ENCODE measurements at regions not wholly inside any gene's neighbourhood (a gene's known extent, or its start where the extent isn't known, plus 50 kb on each side); places are given as distances from the start of the nearest gene placed in this dataset.

- H3K4me3 Mint-ChIP-seq: no peak overlapping the region
- H3K27ac Mint-ChIP-seq: no peak overlapping the region
- no peaks in the 10 kb centered on the region for H3K4me1 Mint-ChIP-seq
- no peak for ATAC-seq (ENCODE audit: low read depth)
- ChIA-PET CTCF (no interaction called here), POLR2A (interaction anchor here (0.6 kb wide), 1 partner anchor 1475 kb away, joined by 4 read pairs; no protein-coding TSS in a partner anchor)
- TF ChIP-seq, protein P1, sequence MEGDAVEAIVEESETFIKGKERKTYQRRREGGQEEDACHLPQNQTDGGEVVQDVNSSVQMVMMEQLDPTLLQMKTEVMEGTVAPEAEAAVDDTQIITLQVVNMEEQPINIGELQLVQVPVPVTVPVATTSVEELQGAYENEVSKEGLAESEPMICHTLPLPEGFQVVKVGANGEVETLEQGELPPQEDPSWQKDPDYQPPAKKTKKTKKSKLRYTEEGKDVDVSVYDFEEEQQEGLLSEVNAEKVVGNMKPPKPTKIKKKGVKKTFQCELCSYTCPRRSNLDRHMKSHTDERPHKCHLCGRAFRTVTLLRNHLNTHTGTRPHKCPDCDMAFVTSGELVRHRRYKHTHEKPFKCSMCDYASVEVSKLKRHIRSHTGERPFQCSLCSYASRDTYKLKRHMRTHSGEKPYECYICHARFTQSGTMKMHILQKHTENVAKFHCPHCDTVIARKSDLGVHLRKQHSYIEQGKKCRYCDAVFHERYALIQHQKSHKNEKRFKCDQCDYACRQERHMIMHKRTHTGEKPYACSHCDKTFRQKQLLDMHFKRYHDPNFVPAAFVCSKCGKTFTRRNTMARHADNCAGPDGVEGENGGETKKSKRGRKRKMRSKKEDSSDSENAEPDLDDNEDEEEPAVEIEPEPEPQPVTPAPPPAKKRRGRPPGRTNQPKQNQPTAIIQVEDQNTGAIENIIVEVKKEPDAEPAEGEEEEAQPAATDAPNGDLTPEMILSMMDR (IDR thresholded peaks at IDR 0.05): no peak
- intact Hi-C loops (cut with micrococcal nuclease): no loop called here
- no peak for DNase-seq
- H3K9me3 Mint-ChIP-seq: no peaks in the 10 kb centered on the region
- H3K27me3 Mint-ChIP-seq: no peaks in the 10 kb centered on the region
- no peaks in the 10 kb centered on the region for H3K36me3 Mint-ChIP-seq (ENCODE audit: low read depth)
These were observed 849.2 kb downstream of the TAF11L14 start for GRCh38 chr5:18483451-18483850.

GRCh38 chr5:18487928-18488480, 853.7 kb downstream of the TAF11L14 start:
- H3K4me3 Mint-ChIP-seq: no peak overlapping the region
- ATAC-seq (ENCODE audit: low read depth) (no peak), DNase-seq (no peak)
- ChIA-PET POLR2A (no interaction called here), CTCF (no interaction called here)
- H3K4me1 Mint-ChIP-seq: no peaks in the 10 kb centered on the region
- no peak overlapping the region for H3K27ac Mint-ChIP-seq
- TF ChIP-seq, protein P1 (IDR thresholded peaks at IDR 0.05): no peak
- no peaks in the 10 kb centered on the region for H3K36me3 Mint-ChIP-seq (ENCODE audit: low read depth)
- intact Hi-C loops (cut with micrococcal nuclease): no loop called here
- no peaks in the 10 kb centered on the region for H3K27me3 Mint-ChIP-seq
- H3K9me3 Mint-ChIP-seq: no peaks in the 10 kb centered on the region

GRCh38 chr5:18489703-18490102, 855.4 kb downstream of the TAF11L14 start:
- no peak overlapping the region for H3K4me3 Mint-ChIP-seq
- CTCF ChIA-PET: no interaction called here
- no peak for DNase-seq
- no peaks in the 10 kb centered on the region for H3K27me3 Mint-ChIP-seq
- ATAC-seq (ENCODE audit: low read depth): no peak
- H3K36me3 Mint-ChIP-seq (ENCODE audit: low read depth): no peaks in the 10 kb centered on the region
- POLR2A ChIA-PET: no interaction called here
- intact Hi-C loops (cut with micrococcal nuclease): no loop called here
- TF ChIP-seq, protein P1 (IDR thresholded peaks at IDR 0.05): no peak
- H3K9me3 Mint-ChIP-seq: no peaks in the 10 kb centered on the region
- H3K27ac Mint-ChIP-seq: no peak overlapping the region
- no peaks in the 10 kb centered on the region for H3K4me1 Mint-ChIP-seq

GRCh38 chr5:18491349-18491748, 857.1 kb downstream of the TAF11L14 start:
- intact Hi-C loops (cut with micrococcal nuclease): no loop called here
- no peak overlapping the region for H3K27ac Mint-ChIP-seq
- no peak for ATAC-seq (ENCODE audit: low read depth)
- H3K4me3 Mint-ChIP-seq: no peak overlapping the region
- no peaks in the 10 kb centered on the region for H3K36me3 Mint-ChIP-seq (ENCODE audit: low read depth)
- H3K4me1 Mint-ChIP-seq: no peaks in the 10 kb centered on the region
- DNase-seq: no peak
- CTCF ChIA-PET: no interaction called here
- TF ChIP-seq, protein P1 (IDR thresholded peaks at IDR 0.05): no peak
- no peaks in the 10 kb centered on the region for H3K27me3 Mint-ChIP-seq
- H3K9me3 Mint-ChIP-seq: peaks cover 5% of the 10 kb centered on the region
- POLR2A ChIA-PET: no interaction called here

GRCh38 chr5:18495157-18495556, 860.9 kb downstream of the TAF11L14 start:
- intact Hi-C loops (cut with micrococcal nuclease): no loop called here
- POLR2A ChIA-PET: no interaction called here

More at GRCh38 chr5:18495157-18495556, 860.9 kb downstream of the TAF11L14 start:
- H3K4me3 Mint-ChIP-seq: no peak overlapping the region
- CTCF ChIA-PET: no interaction called here
- DNase-seq: no peak
- TF ChIP-seq, protein P1 (IDR thresholded peaks at IDR 0.05): no peak
- peaks cover 10% of the 10 kb centered on the region for H3K9me3 Mint-ChIP-seq
- H3K27ac Mint-ChIP-seq: no peak overlapping the region
- no peaks in the 10 kb centered on the region for H3K4me1 Mint-ChIP-seq
- H3K27me3 Mint-ChIP-seq: no peaks in the 10 kb centered on the region
- no peaks in the 10 kb centered on the region for H3K36me3 Mint-ChIP-seq (ENCODE audit: low read depth)
- ATAC-seq (ENCODE audit: low read depth): no peak

Measured in activated B cell treated with CpG ODN at 0.5 μM for 24 hours (primary cell).